GM23338 (cell line): ENCODE measurements at regions not wholly inside any gene's neighbourhood (a gene's known extent, or its start where the extent isn't known, plus 50 kb on each side); places are given as distances from the start of the nearest gene placed in this dataset.

Experiments
- ATAC-seq: fragments of 200-7000 bp; cut with Tn5 transposase; 3 replicates; pipeline ENCODE4 v1.9.1; 2020
- DNase-seq: peaks from one replicate; pipeline ENCODE4 v3.0.0-alpha.2; 2015; ENCODE audit warnings: low spot score
- H2AFZ ChIP-seq: fragments of 200-600 bp; sonication (generic); 2 replicates; pipeline ENCODE4 v1.8.0; 2016; ENCODE audit warnings: antibody characterized with exemption, mild to moderate bottlenecking, moderate library complexity
- H3F3A ChIP-seq: fragments of 200-600 bp; sonication (generic); replicated peaks from 2 replicates; pipeline ENCODE4 v1.8.0; 2017; ENCODE audit warnings: antibody characterized with exemption, mixed run types, low read depth
- H3K27ac ChIP-seq: fragments of 200-600 bp; sonication (generic); 2 replicates; pipeline ENCODE4 v1.6.1; 2016; ENCODE audit warnings: low read depth
- H3K27me3 ChIP-seq: fragments of 200-600 bp; sonication (generic); 2 replicates; pipeline ENCODE4 v1.8.0; 2016; ENCODE audit warnings: mild to moderate bottlenecking, mixed run types, moderate library complexity; ENCODE audit not compliant: insufficient read depth
- H3K36me3 ChIP-seq: fragments of 200-600 bp; sonication (generic); 2 replicates; pipeline ENCODE4 v1.8.0; 2016; ENCODE audit warnings: mild to moderate bottlenecking; ENCODE audit not compliant: insufficient read depth
- H3K4me1 ChIP-seq: fragments of 200-600 bp; sonication (generic); 2 replicates; pipeline ENCODE4 v1.8.0; 2016; ENCODE audit warnings: mild to moderate bottlenecking, moderate library complexity; ENCODE audit not compliant: insufficient read depth
- H3K4me2 ChIP-seq: fragments of 200-600 bp; sonication (generic); 2 replicates; pipeline ENCODE4 v1.7.1; 2017; ENCODE audit warnings: mixed run types
- H3K4me3 ChIP-seq: fragments of 200-600 bp; sonication (generic); 2 replicates; pipeline ENCODE4 v1.6.1; 2016; ENCODE audit warnings: mixed run types
- H3K79me2 ChIP-seq: fragments of 200-600 bp; sonication (generic); replicated peaks from 2 replicates; pipeline ENCODE4 v1.8.0; 2017; ENCODE audit warnings: mild to moderate bottlenecking; ENCODE audit not compliant: insufficient read depth
- H3K9me2 ChIP-seq: fragments of 200-600 bp; sonication (generic); 2 replicates; pipeline ENCODE4 v1.8.0; 2017; ENCODE audit not compliant: insufficient read depth
- H4K20me1 ChIP-seq: fragments of 200-600 bp; sonication (generic); replicated peaks from 2 replicates; pipeline ENCODE4 v1.8.0; 2017; ENCODE audit warnings: mild to moderate bottlenecking; ENCODE audit not compliant: insufficient read depth
- H3K27ac Mint-ChIP-seq: 2 replicates; pipeline ENCODE4 v1.8.0; 2020; ENCODE audit warnings: inconsistent platforms, mild to moderate bottlenecking, moderate library complexity, mixed read lengths
- H3K27me3 Mint-ChIP-seq: 3 replicates; pipeline ENCODE4 v1.8.0; 2022; ENCODE audit warnings: low read depth, mild to moderate bottlenecking, moderate library complexity, mixed read lengths, inconsistent platforms; ENCODE audit not compliant: insufficient read depth, poor library complexity
- H3K36me3 Mint-ChIP-seq: 3 replicates; pipeline ENCODE4 v1.8.0; 2021; ENCODE audit warnings: low read depth, mild to moderate bottlenecking, inconsistent platforms, moderate library complexity, mixed read lengths
- H3K4me1 Mint-ChIP-seq: 3 replicates; pipeline ENCODE4 v1.8.0; 2020; ENCODE audit warnings: mild to moderate bottlenecking, inconsistent platforms, mixed read lengths
- H3K4me3 Mint-ChIP-seq: 3 replicates; pipeline ENCODE4 v1.8.0; 2021; ENCODE audit warnings: moderate library complexity, mild to moderate bottlenecking, inconsistent platforms, mixed read lengths
- H3K9me3 Mint-ChIP-seq: 3 replicates; pipeline ENCODE4 v1.8.0; 2020; ENCODE audit warnings: moderate library complexity, mild to moderate bottlenecking, inconsistent platforms, mixed read lengths
- CREB1 ChIP-seq: fragments of 250-450 bp; sonication (Bioruptor Pico); IDR thresholded peaks from 2 replicates; pipeline ENCODE4 v1.5.0; 2020; ENCODE audit warnings: low read depth, mild to moderate bottlenecking, moderate library complexity
- EZH2 ChIP-seq: fragments of 200-600 bp; sonication (generic); IDR thresholded peaks from one replicate; pipeline ENCODE4 v1.8.0; 2017; ENCODE audit warnings: antibody characterized with exemption, mild to moderate bottlenecking, low read depth; ENCODE audit not compliant: unreplicated experiment
- EZH2phosphoT487 ChIP-seq: fragments of 200-600 bp; sonication (generic); IDR thresholded peaks from one replicate; pipeline ENCODE4 v1.8.1; 2018; ENCODE audit warnings: antibody characterized with exemption; ENCODE audit not compliant: unreplicated experiment
- JUNB ChIP-seq: IDR thresholded peaks from one replicate; pipeline ENCODE4 v1.6.1; 2016; ENCODE audit warnings: antibody characterized with exemption; ENCODE audit not compliant: unreplicated experiment
- NANOG ChIP-seq: IDR thresholded peaks from 2 replicates; pipeline ENCODE4 v1.6.1; 2016; ENCODE audit warnings: antibody characterized with exemption, borderline replicate concordance
- POLR2AphosphoS5 ChIP-seq: IDR thresholded peaks from 2 replicates; pipeline ENCODE4 v1.6.1; 2016; ENCODE audit warnings: antibody characterized with exemption, low read depth
- REST ChIP-seq: IDR thresholded peaks from one replicate; pipeline ENCODE4 v1.6.1; 2018; ENCODE audit warnings: antibody characterized with exemption; ENCODE audit not compliant: unreplicated experiment
- STAT1 ChIP-seq: IDR thresholded peaks from one replicate; pipeline ENCODE4 v1.6.1; 2016; ENCODE audit warnings: antibody characterized with exemption; ENCODE audit not compliant: unreplicated experiment
- ZNF114 ChIP-seq: fragments of 250-450 bp; sonication (Bioruptor Pico); IDR thresholded peaks from 2 replicates; pipeline ENCODE4 v1.5.0; 2020; ENCODE audit warnings: mild to moderate bottlenecking, moderate library complexity
- ZNF331 ChIP-seq: fragments of 250-450 bp; sonication (Bioruptor Pico); IDR thresholded peaks from 2 replicates; pipeline ENCODE4 v1.5.0; 2020; ENCODE audit warnings: low read depth, mild to moderate bottlenecking, moderate library complexity
- TF ChIP-seq, protein P1 (sequence below), 2 experiments: fragments of 200-600 bp in 1 of 2; sonication (generic) in 1 of 2; conservative IDR thresholded peaks; 2 replicates each; pipeline versions ENCODE4 v1.5.1 to v1.6.1; 2016 to 2017; ENCODE audit warnings: antibody characterized with exemption in 2 of 2, low read depth in 2 of 2, mild to moderate bottlenecking in 2 of 2, moderate library complexity in 1 of 2
- TF ChIP-seq, protein P2 (sequence below): fragments of 250-450 bp; sonication (Bioruptor Pico); IDR thresholded peaks from 2 replicates; pipeline ENCODE4 v1.5.0; 2020; ENCODE audit warnings: mild to moderate bottlenecking, moderate library complexity

DNA sequence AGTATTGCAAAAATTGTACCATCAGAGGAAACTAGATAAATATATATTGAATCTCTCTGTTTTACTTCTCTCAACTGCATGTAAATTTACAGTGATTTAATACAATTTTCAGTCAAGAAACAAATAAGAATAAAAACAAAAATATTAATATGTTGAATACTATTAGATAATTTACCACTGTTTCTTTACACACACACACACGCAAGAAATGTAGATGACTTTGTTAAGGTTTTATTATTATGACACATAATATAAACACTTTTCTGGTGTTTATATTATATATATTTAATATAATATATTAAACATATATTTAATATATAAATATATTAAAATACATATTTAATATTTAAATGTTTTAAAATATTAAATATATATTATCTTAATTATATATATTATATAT is 814.3 kb upstream of the CDH10 start (continued):
- TF ChIP-seq, protein P1, sequence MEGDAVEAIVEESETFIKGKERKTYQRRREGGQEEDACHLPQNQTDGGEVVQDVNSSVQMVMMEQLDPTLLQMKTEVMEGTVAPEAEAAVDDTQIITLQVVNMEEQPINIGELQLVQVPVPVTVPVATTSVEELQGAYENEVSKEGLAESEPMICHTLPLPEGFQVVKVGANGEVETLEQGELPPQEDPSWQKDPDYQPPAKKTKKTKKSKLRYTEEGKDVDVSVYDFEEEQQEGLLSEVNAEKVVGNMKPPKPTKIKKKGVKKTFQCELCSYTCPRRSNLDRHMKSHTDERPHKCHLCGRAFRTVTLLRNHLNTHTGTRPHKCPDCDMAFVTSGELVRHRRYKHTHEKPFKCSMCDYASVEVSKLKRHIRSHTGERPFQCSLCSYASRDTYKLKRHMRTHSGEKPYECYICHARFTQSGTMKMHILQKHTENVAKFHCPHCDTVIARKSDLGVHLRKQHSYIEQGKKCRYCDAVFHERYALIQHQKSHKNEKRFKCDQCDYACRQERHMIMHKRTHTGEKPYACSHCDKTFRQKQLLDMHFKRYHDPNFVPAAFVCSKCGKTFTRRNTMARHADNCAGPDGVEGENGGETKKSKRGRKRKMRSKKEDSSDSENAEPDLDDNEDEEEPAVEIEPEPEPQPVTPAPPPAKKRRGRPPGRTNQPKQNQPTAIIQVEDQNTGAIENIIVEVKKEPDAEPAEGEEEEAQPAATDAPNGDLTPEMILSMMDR (conservative IDR thresholded peaks at IDR 0.05; ENCODE audit: low read depth in 2 of 2): no peak
- TF ChIP-seq POLR2AphosphoS5 (no peak), ZNF114 (CRISPR knock-in tag) (no peak), JUNB (no peak), STAT1 (no peak), EZH2 (no peak), EZH2phosphoT487 (no peak), ZNF331 (no peak), REST (no peak), NANOG (no peak), CREB1 (no peak)

DNA sequence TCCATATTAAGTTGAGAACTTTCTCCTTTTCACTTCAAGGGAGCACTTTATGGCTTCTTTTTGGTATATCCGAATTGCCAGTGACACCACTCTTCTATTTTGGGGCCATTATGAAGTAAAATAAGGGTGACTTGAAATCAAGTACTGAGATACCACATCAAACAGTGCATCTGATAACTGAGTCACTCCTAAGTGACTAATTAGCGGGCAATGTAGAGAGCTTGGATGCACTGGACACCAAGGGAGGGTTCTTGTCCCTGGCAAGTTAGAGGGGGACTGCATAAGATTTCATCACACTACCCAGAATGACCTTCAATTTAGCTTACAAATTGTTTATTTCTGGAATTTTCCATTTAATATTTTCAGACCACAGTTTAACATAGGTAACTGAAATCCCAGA is 813.9 kb upstream of the CDH10 start:
- Mint-ChIP-seq H3K4me3 (no peak overlapping the region), H3K36me3 (peaks cover 23% of the 10 kb centered on the region), H3K4me1 (peaks cover 32% of the 10 kb centered on the region), H3K9me3 (peaks cover 16% of the 10 kb centered on the region), H3K27ac (no peak overlapping the region), H3K27me3 (peaks cover 7% of the 10 kb centered on the region)
- Histone ChIP-seq H3K79me2 (no peaks in the 10 kb centered on the region), H3K36me3 (no peaks in the 10 kb centered on the region), H3K4me1 (peaks cover 11% of the 10 kb centered on the region), H3K4me3 (no peak overlapping the region), H3K27ac (no peak overlapping the region), H3K27me3 (no peaks in the 10 kb centered on the region), H3K9me2 (no peaks in the 10 kb centered on the region; the same call in 1 of the 2 replicates), H3K4me2 (no peak overlapping the region), H4K20me1 (no peaks in the 10 kb centered on the region), H2AFZ (no peak overlapping the region), H3F3A (no peaks in the 10 kb centered on the region)
- DNase-seq: no peak
- ATAC-seq: no peak
- TF ChIP-seq NANOG (no peak), EZH2 (no peak), EZH2phosphoT487 (no peak), JUNB (no peak), ZNF331 (no peak)
- TF ChIP-seq, protein P1 (conservative IDR thresholded peaks at IDR 0.05; ENCODE audit: low read depth in 2 of 2): no peak
- TF ChIP-seq, protein P2, sequence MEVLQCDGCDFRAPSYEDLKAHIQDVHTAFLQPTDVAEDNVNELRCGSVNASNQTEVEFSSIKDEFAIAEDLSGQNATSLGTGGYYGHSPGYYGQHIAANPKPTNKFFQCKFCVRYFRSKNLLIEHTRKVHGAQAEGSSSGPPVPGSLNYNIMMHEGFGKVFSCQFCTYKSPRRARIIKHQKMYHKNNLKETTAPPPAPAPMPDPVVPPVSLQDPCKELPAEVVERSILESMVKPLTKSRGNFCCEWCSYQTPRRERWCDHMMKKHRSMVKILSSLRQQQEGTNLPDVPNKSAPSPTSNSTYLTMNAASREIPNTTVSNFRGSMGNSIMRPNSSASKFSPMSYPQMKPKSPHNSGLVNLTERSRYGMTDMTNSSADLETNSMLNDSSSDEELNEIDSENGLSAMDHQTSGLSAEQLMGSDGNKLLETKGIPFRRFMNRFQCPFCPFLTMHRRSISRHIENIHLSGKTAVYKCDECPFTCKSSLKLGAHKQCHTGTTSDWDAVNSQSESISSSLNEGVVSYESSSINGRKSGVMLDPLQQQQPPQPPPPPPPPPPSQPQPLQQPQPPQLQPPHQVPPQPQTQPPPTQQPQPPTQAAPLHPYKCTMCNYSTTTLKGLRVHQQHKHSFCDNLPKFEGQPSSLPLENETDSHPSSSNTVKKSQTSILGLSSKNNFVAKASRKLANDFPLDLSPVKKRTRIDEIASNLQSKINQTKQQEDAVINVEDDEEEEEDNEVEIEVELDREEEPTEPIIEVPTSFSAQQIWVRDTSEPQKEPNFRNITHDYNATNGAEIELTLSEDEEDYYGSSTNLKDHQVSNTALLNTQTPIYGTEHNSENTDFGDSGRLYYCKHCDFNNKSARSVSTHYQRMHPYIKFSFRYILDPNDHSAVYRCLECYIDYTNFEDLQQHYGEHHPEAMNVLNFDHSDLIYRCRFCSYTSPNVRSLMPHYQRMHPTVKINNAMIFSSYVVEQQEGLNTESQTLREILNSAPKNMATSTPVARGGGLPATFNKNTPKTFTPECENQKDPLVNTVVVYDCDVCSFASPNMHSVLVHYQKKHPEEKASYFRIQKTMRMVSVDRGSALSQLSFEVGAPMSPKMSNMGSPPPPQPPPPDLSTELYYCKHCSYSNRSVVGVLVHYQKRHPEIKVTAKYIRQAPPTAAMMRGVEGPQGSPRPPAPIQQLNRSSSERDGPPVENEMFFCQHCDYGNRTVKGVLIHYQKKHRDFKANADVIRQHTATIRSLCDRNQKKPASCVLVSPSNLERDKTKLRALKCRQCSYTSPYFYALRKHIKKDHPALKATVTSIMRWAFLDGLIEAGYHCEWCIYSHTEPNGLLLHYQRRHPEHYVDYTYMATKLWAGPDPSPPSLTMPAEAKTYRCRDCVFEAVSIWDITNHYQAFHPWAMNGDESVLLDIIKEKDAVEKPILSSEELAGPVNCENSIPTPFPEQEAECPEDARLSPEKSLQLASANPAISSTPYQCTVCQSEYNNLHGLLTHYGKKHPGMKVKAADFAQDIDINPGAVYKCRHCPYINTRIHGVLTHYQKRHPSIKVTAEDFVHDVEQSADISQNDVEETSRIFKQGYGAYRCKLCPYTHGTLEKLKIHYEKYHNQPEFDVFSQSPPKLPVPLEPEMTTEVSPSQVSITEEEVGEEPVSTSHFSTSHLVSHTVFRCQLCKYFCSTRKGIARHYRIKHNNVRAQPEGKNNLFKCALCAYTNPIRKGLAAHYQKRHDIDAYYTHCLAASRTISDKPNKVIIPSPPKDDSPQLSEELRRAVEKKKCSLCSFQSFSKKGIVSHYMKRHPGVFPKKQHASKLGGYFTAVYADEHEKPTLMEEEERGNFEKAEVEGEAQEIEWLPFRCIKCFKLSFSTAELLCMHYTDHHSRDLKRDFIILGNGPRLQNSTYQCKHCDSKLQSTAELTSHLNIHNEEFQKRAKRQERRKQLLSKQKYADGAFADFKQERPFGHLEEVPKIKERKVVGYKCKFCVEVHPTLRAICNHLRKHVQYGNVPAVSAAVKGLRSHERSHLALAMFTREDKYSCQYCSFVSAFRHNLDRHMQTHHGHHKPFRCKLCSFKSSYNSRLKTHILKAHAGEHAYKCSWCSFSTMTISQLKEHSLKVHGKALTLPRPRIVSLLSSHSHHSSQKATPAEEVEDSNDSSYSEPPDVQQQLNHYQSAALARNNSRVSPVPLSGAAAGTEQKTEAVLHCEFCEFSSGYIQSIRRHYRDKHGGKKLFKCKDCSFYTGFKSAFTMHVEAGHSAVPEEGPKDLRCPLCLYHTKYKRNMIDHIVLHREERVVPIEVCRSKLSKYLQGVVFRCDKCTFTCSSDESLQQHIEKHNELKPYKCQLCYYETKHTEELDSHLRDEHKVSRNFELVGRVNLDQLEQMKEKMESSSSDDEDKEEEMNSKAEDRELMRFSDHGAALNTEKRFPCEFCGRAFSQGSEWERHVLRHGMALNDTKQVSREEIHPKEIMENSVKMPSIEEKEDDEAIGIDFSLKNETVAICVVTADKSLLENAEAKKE: no peak
